ENCODE measurements at regions not wholly inside any gene's neighbourhood (a gene's known extent, or its start where the extent isn't known, plus 50 kb on each side); places are given as distances from the start of the nearest gene placed in this dataset.

GRCh38 chr11:70506986-70507385 lies 108.7 kb downstream of the CTTN start:
- TF ChIP-seq CTCF (IDR thresholded peaks at IDR 0.05) (no peak), POLR2A (IDR thresholded peaks at IDR 0.05) (no peak)
- no peaks in the 10 kb centered on the region for H3K36me3 ChIP-seq
- H3K4me1 ChIP-seq = no peaks in the 10 kb centered on the region
- no peaks in the 10 kb centered on the region for H3K9me3 ChIP-seq
- no peak overlapping the region for H3K4me3 ChIP-seq
- H3K27me3 ChIP-seq = no peaks in the 10 kb centered on the region
- ATAC-seq (no peak), DNase-seq (peak in 2 of 3 donors; percentile 2 to 15)
- intact Hi-C loops (cut with DNase I) = no loop called here
- 91% methylated on average over 4 of the region's 7 CpGs for WGBS (ENCODE audit: insufficient coverage, low coverage, low lambda C conversion rate, missing lambda C conversion rate)
- no peak overlapping the region for H3K27ac ChIP-seq

DNA sequence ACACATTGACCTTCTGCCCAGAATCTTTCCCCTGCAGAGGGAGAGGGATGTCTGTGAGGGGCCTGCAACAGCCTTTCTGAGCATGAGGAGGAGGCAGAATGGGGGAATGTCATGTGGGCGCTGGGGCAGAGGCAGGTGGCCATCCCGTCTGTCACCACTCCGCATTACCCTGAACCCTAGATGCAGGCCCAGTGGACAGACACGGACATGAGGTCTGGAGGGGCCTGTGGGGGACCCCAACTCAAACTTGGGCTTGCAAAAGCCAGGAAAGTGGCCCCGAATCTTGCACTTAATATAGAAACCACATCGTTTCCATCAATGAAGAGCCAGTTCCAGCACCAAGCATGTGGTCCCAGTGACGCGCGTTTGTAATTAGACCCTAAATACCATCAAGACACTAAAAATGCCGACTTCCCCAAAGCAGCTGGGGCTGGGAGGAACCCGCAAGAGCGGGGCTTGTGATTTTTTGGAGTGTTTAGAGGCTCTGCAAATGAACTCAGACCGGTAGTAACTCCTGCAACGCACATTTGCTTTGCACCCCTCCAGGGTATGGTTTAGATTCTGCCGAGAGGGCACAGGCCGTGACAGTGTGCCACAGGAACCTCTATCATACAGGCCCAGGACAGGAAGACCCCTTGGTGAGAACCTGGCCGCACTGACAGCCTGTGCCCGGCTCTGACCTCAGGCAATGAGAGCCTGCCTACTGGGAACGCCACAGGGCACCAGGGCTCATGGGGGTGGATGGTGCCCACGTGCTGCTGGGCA lies 109.3 kb downstream of the CTTN start:
- no peak overlapping the region for H3K27ac ChIP-seq
- TF ChIP-seq POLR2A (IDR thresholded peaks at IDR 0.05) (no peak), CTCF (IDR thresholded peaks at IDR 0.05) (no peak)
- intact Hi-C loops (cut with DNase I) = no loop called here
- 84% methylated on average over 12 of the region's 20 CpGs for WGBS (ENCODE audit: insufficient coverage, low coverage, low lambda C conversion rate, missing lambda C conversion rate)
- no peaks in the 10 kb centered on the region for H3K36me3 ChIP-seq
- no peak for ATAC-seq
- peaks cover 0 to 2% (median 0%) of the 10 kb centered on the region in 4 donors for H3K9me3 ChIP-seq
- DNase-seq = peak in 2 of 3 donors; percentile 3 to 26
- no peaks in the 10 kb centered on the region for H3K4me1 ChIP-seq
- no peaks in the 10 kb centered on the region for H3K27me3 ChIP-seq
- no peak overlapping the region for H3K4me3 ChIP-seq

- Histone ChIP-seq H3K27ac (no peak overlapping the region), H3K4me3 (no peak overlapping the region), H3K4me1 (no peaks in the 10 kb centered on the region), H3K9me3 (peaks cover 0 to 7% (median 0%) of the 10 kb centered on the region in 4 donors), H3K36me3 (no peaks in the 10 kb centered on the region), H3K27me3 (no peaks in the 10 kb centered on the region)
- TF ChIP-seq POLR2A (IDR thresholded peaks at IDR 0.05) (no peak), CTCF (IDR thresholded peaks at IDR 0.05) (no peak)
- 80% methylated on average over 1 of the region's 3 CpGs for WGBS (ENCODE audit: insufficient coverage, low coverage, low lambda C conversion rate, missing lambda C conversion rate)
- DNase-seq (no peak), ATAC-seq (no peak)
- intact Hi-C loops (cut with DNase I) = no loop called here
These were observed 109.8 kb downstream of the CTTN start for GRCh38 chr11:70508231-70508480.

- H3K27ac ChIP-seq = no peak overlapping the region
- TF ChIP-seq CTCF (IDR thresholded peaks at IDR 0.05) (no peak), POLR2A (IDR thresholded peaks at IDR 0.05) (no peak)
- no peak overlapping the region for H3K4me3 ChIP-seq
- no peaks in the 10 kb centered on the region for H3K4me1 ChIP-seq
- WGBS (ENCODE audit: insufficient coverage, low coverage, low lambda C conversion rate, missing lambda C conversion rate) = 71% methylated on average over 5 of the region's 8 CpGs
- no peaks in the 10 kb centered on the region for H3K27me3 ChIP-seq
- intact Hi-C loops (cut with DNase I) = no loop called here
- DNase-seq (peak in 2 of 3 donors; percentile 8 to 35), ATAC-seq (no peak)
- H3K9me3 ChIP-seq = peaks cover 0 to 12% (median 0%) of the 10 kb centered on the region in 4 donors
- H3K36me3 ChIP-seq = no peaks in the 10 kb centered on the region
These were observed 111.1 kb downstream of the CTTN start for GRCh38 chr11:70509476-70509875.
